Kidney glomerular epithelial cell (primary cell): ENCODE measurements at regions not wholly inside any gene's neighbourhood (a gene's known extent, or its start where the extent isn't known, plus 50 kb on each side); places are given as distances from the start of the nearest gene placed in this dataset.

ENCODE experiments used
- DNase-seq: peaks from one replicate; lab custom pipeline; 2025; lab: John Stamatoyannopoulos, UW

GRCh38 chr17:79218825-79219200, 144.2 kb downstream of the ENGASE start:
- no peak for DNase-seq

GRCh38 chr17:79218175-79218824, 143.7 kb downstream of the ENGASE start:
- DNase-seq, result no peak

GRCh38 chr17:79217473-79218135, 143.0 kb downstream of the ENGASE start:
- DNase-seq, result no peak

- no peak for DNase-seq
Measured at GRCh38 chr17:79216826-79217225, 142.2 kb downstream of the ENGASE start.

DNA sequence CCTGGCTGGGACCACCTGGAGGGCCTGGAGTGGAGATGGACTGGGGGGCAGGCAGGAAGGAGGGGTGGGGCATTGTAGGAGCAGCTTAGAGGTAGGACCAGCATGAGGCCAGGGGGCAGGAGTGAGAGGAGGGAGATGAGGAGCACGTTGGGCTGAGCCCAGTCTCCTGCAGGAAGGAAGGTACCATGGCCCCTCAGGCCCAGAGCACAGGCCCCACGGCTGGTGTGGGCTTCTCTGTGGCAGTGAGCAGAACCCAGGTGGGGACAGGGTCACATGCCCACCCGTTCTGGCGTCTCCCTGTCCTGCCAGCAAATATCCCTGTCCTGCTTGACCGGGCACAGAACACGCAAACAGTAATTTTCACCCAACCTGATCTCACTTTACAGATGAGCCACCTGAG, 141.8 kb downstream of the ENGASE start:
- no peak for DNase-seq

DNA sequence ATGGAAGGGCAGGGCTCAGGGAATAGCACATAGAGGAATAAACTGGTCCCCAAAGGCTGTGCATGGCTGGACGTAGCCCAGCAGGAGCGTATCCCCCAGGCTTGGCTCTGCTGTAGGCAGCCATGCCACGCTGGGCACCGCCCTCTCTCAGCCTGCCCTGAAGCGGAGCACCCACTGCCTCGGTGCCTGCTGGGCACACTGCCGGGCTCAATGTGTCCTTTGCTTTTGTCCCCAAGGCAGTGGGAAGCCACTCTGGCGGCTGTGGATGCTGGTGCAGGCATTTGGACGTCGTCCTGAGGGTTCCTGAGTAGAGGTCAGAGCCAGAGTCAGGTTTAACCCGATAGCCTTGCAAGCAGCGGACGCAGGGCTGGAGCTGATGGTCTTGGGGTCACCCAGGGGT, 141.0 kb downstream of the ENGASE start:
- DNase-seq, result no peak

DNA sequence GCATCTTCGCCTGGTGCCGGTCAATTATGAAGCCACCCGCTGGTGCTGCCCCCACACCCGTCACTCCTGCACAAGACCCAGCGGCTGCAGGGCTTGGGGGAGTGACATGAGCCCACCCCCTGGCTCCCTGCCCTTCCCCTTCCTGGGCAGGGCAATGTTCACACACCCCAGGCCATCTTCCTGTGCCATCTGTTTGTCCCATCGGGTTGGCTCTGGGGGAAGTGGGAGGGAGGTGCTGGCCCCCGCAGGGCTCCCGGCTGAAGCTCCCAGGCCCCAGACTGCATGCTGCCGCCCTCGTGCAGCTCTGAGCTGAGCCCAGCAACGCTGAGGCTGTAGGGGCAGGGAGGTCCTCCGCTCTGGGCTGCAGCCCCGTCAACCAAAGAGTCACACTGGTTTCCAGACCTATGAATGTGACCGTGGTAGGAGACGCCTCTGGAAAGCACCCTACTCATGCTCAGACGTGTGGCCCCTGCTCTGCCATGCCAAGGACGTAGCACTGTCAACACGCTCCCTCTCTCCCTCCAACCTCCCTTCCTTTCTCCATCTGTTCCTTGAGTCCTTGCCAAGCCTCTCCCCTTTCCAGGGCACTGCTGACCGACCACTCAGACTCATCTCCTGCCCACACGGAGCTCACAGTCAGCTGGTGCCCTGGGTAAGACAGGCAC, 140.4 kb downstream of the ENGASE start:
- DNase-seq, result no peak

GRCh38 chr17:79214459-79214858, 139.8 kb downstream of the ENGASE start:
- no peak for DNase-seq

GRCh38 chr17:79213305-79213704, 138.7 kb downstream of the ENGASE start:
- no peak for DNase-seq

DNA sequence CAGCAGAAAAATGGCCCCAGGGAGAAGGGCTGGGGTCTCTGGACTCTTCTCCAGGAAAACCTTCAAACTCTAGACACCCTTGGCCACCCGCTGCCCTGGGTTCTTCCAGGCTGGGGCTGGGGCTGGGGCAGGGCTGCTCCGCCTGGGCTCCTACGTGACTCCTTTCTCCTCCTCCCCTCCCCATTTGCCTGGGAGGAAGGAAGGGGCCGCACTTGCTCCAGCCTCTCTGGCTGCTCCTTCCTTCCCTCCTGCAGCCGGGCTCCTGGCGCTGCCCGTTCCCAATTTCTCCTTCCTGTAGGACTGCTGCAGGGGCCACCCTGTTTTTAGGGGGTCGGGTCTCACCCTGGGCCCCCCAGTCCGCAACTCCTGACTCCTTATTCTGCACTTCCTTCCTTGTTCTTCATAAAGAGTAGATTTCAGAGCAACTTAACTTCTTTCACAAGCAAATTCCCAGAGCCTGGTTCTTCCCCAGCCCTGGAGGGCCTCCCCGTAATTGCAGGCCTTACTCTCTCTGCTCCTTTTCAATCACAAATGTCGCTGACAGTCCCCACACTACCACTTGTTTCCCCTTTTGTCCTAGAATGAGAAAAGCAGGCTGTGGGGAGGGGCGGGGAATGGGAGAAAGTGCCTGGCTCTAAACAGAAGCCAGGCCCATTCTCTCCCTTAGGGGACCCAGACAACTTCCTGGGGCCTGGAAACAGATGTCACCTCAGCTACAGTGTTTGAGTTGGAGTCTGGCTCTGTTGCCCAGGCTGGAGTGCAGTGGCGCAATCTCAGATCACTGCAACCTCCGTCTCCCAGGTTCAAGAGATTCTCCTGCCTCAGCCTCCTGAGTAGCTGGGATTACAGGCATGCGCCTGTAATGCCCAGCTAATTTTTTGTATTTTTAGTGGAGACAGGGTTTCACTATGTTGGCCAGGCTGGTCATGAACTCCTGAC, 137.8 kb downstream of the ENGASE start:
- DNase-seq, result no peak

DNA sequence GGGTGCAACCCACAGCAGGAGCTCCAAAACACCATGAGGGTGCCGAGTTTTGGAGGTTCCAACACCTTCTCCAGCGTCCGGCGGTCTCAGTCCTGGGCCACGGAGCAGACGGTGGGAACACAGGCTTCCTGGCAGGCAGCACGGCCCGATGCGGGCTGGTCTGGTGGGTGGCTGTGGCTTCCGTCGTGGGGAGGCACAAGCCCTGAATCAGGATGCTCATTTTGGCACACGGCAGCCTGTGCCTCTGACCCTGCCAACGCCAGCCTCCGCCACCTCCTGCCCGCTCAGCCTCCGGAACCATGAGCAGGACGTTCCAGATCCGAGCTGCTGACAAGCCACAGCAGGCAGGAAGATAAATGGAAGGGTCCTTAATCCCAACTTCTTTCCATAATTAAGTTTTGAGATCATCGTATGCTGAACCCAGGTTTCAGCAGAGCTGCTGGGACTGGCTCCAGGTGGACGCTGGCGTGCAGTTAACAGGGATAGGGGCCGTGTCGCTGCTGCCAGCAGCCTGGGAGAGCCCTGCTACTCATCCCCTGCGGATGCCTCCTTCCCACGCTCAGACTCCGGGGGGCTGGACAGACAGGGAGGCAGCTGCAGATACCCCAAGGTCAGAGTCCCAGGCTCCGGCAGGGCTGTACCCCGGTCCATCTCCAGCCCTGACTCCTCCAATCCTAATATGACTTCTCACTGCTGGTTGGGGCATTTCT, 136.6 kb downstream of the ENGASE start:
- DNase-seq, result no peak

DNA sequence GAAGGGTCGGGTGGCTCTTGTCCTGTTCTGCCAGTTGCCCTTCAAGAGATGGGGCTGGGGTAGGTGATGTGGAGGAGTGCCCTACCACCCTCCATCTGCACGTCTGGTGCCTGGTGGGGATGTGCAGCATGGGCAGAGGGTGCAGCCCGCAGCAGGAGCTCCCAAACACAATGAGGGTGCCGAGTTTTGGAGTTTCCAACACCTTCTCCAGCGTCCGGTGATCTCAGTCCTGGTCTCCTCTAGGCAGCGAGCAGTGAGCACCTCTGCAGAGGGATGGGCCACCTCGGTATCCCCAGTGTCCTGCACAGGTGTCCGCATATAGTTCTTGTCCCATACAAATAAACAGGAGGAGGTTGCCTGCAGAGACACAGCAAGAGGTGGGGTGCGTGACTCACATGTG, 136.0 kb downstream of the ENGASE start:
- no peak for DNase-seq

GRCh38 chr17:79207960-79208359, 133.3 kb downstream of the ENGASE start:
- no peak for DNase-seq

DNA sequence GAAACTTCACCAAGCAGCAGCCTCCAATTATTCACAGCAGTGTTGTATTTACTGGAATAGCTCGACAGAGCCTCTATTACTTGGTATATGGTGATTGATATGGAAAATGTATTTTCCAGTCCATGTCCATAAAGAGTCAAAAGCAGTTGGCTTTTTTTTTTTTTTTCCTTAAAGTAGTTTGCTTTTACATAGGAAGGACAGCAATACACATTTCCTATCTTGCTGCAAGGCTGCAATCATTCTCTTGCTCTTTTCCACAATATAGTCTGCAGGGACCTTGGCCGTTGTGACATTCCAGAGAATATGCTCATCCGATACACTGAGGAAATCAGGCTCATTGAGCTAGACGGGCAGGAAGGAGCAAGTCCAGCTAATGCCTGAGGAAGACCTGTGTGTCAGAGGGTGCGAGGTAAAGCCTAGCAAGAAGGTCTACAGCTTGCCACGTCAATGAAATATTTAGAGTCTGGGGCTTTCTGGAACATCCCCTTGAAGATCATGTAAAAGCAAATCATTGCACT, 131.1 kb downstream of the ENGASE start:
- no peak for DNase-seq

GRCh38 chr17:79204261-79204660, 129.6 kb downstream of the ENGASE start:
- no peak for DNase-seq

- DNase-seq, result no peak
Measured at GRCh38 chr17:79203657-79204056, 129.0 kb downstream of the ENGASE start.

GRCh38 chr17:79203016-79203415, 128.4 kb downstream of the ENGASE start:
- no peak for DNase-seq

GRCh38 chr17:79202480-79202879, 127.9 kb downstream of the ENGASE start:
- DNase-seq, result no peak

DNA sequence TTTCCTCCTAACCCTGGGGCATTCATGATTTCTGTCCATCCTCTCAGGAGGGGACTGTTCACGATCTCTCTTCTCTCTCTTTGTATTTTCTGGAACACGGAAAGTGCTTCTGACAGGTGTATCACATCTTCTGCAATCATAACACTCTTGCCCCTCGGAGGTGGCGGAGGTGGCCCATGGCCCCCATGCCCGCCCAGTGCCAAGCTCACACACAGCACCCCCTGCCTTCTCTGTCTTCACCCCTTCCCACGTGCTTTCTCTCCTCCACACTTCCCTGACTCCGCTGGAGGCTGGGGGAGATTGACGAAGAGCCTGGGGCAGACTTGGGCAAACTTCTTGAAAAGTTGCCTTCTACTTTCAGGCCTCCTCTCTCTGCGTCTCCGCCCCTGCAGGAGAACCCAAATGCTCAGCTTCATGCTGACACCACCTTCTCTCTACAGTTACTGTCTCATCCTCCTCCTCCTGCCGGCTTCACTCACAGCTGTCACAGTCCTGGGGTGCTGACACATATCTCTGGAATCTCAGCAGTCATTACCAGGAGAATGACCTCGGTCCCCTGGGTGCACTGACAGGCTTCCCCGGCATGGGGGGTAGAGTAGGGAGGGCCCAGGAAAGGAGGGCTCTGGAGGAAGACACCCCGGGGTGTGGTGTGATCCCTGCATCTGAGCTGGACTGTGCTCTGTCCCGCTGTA, 127.1 kb downstream of the ENGASE start:
- peak; percentile 4 for DNase-seq

- DNase-seq, result no peak
Measured at GRCh38 chr17:79201119-79201518, 126.5 kb downstream of the ENGASE start.

DNA sequence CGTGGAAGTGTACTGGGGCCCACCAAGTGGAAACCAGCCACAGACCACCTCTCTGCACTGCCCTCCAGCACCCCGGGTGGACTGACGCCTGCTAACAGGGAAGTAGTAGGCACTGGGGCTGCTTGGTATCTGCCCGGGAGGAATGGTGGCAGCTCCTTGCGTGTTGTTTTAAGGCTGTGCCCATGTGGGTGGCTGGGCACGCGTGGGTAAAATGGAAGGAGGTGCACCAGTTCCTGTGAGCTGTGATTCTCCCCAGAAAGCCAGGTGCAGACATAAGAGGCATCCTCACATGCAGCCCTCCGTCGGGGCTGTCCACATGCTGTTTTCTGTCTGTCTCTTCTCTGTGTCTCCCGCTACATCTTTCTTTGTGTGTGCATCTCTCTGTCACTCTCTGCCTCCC, 122.3 kb downstream of the ENGASE start:
- no peak for DNase-seq
